T-helper 22 cell (primary cell): ENCODE measurements at regions not wholly inside any gene's neighbourhood (a gene's known extent, or its start where the extent isn't known, plus 50 kb on each side); places are given as distances from the start of the nearest gene placed in this dataset.

Source experiments
- DNase-seq: peaks from one replicate; pipeline ENCODE4 v3.0.0-alpha.2; 2020; ENCODE audit warnings: low read depth

DNA sequence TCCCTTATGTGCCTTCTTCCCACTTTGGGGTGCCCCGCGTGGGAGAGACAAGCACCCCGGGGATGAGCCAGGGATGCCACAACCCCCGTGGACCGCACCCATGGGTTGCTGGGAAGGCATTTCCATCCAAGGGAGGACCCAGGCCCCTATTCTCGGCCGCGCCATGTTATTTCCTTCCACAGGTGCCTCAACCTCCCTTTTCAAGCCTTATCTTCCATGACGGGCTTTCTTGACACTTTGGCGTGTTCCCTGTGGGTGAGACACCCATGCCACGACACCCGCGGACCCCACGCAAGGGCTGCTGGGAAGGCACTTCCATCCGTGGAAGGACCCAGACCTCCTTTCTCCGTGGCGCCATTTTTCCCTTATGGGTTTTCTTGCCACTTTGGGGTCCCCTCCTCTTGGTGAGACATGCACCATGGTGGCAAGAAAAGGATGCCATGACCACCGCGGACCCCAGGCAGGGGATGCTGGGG, 269.2 kb downstream of the ALG10 start:
- no peak for DNase-seq

DNA sequence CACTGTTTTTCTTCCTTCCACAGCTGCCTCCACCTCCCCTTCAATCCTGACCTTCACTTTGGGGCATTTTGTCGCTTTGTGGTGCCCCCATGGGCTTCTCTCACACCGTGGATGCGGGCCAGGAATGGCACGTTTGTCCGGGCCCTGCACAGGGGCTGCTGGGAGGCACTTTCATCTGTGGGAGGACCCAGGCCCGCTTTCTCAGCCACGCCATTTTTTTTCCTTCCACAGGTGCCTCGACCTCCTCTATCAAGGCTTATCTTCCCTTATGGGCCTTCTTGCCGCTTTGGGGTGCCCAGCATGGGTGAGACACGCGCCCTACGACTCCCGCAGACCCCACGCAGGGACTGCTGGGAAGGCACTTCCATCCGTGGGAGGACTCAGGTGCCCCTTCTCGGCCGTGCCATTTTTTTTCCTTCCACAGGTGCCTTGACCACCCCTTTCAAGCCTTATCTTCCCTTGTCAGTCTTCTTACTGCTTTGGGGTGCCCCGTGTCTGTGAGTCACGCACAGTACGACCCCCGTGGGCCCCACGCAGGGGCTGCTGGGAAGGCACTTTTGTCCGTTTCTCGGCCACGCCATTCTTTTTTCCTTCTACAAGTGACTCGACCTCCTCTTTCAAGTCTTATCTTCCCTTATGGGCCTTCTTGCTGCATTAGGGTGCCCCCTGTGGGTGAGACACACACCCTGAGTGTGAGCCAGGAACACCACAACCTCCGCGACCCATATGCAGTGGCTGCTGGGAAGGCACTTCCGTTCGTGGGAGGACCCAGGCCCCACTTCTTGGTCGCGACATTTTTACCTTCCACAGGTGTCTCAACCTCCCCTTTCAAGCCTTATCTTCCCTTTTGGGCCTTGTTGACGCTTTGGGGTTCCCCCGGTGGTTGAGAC, 270.7 kb downstream of the ALG10 start:
- no peak for DNase-seq

DNA sequence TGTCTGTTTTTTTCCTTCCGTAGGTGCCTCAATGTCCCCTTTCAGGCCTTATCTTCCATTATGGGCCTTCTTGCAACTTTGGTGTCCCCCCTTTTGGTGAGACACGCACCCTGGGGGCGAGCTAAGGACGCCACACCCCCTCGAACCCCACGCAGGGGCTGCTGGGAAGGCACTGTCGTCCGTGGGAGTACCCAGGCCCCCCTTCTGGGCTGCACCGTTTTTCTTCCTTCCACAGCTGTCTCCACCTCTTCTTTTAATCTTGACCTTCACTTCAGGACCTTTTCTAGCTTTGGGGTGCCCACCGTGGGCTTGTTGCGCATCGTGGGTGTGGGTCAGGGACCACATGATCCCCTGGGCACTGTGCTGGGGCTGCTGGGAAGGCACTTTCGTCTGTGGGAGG, 271.8 kb downstream of the ALG10 start:
- no peak for DNase-seq

DNA sequence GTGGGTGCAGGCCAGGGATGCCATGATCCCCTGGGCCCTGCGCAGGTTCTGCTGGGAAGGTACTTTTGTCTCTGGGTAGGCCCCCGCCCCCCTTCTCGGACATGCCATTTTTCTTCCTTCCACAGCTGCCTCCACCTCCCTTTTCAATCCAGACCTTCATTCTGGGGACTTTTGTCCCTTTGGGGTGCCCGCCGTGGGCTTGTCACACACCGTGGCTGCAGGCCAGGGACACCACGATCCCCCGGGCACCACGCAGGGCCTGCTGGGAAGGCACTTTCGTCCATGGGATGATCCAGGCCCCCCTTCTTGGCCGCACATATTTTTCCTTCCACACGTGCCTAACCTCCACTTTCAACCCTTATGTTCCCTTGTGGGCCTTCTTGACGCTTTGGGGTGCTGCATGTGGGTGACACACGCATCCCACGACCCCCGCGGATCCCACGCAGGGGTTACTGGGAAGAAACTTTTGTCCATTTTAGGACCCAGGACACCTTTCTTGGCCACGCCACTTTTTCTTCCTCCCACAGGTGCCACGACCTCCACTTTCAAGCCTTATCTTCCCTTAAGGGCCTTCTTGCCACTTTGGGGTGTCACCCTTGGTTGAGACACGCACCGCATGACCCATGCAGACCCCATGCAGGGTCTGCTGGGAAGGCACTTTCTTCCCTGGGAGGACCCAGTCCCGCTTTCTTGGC, 272.5 kb downstream of the ALG10 start:
- DNase-seq, result no peak

DNA sequence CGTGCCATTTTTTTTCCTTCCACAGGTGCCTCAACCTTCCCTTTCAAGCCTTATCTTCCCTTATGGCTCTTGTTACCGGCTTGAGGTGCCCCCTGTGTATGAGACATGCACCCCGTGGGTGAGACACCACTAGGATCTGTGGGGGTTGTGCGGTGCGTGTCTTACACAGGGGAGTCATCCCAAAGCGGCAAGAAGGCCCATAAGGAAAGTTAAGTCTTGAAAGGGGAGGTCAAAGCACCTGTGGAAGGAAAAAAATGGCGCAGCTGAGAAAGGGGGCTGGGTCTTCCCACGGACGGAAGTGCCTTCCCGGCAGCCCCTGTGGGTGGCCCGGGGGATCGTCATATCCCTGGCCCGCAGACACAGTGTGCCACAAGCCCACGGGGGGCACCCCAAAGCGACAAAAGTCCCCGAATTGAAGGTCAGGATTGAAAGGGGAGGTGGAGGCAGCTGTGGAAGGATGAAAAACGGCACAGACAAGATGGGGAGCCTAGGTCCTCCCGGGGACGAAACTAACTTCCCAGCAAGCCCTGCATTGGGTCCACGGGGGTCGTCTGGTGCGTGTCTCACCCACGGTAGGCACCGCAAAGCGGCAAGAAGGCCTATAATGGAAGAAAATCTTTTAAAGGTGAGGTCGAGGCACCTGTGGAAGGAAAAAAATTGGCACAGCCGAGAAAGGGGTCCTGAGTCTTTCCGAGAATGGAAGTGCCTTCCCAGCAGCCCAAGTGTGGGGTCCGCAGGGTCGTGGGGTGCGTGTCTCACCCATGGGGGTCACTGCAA, 273.3 kb downstream of the ALG10 start:
- no peak for DNase-seq

DNA sequence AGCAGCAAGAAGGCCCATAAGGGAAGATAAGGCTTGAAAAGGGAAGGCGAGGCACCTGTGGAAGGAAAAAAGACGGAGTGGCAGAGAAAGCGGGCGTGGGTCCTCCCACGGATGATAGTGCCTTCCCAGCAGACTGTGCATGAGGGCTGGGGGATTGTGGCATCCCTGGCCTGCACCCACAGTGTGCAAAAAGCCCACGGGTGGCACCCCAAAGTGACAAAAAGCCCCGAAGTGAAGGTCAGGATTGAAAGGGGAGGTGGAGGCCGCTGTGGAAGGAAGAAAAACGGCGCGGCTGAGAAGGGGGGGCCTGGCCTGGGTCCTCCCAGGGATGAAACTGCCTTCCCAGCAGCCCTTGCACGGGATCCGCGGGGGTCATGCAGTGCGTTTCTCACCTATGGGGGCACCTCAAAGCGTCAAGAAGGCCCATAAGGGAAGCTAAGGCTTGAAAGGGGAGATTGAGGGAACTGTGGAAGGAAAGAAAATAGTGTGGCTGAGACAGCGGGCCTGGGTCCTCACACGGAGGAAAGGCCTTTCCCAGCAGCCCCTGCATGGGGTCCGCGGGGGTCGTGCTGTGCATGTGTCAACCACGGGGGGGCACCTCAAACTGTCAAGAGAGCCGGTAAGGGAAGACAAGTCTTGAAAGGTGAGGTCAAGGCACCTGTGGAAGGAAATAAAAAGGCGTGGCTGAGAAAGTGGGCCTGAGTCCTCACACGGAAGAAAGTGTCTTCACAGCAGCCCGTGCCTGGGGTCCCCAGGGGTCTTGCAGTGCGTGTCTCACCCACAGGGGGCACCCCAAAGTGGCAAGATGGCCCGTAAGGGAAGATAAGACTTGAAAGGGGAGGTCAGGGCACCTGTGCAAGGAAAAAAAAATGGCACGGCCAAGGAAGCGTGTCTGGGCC, 274.1 kb downstream of the ALG10 start:
- no peak for DNase-seq

DNA sequence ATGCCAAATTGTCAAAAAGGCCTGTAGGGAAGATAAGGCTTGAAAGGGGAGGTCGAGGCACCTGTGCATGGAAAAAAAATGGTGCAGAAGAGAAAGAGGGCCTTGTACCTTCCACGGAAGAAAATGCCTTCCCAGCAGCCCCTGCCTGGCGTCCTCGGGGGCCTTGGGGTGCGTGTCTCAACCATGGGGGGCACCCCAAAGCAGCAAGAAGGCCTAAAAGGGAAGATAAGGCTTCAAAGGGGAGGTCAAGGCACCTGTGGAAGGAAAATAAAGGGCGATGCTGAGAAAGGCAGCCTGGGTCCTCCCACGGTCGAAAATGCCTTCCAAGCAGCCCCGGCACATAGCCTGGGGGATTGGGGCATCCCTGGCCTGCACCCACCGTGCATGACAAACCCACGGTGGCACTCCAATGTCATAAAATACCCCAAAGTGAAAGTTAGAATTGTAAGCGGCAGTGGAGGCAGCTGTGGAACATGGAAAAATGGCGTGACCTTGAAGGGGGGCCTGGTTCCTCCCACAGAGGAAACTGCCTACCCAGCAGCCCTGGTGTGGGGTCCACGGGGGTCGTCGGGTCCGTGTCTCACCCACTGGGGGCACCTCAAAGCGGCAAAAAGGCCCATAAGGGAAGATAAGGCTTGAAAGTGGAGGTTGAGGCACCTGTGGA, 275.0 kb downstream of the ALG10 start:
- DNase-seq, result no peak

DNA sequence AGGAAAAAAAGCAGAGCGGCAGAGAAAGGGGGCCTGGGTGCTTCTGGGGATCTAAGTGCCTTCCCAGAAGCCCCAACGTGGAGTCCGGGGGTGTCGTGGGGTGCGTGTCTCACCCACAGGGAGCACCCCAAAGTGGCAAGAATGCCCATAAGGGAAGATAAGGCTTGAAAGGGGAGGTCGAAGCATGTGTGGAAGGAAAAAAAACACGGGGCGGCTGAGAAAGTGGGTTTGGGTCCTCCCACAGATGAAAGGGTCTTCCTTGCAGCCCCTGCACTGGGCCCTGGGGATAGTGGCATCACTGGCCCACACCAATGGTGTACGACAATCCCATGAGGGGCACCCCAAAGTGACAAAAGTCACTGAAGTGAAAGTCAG, 275.5 kb downstream of the ALG10 start:
- no peak for DNase-seq

DNA sequence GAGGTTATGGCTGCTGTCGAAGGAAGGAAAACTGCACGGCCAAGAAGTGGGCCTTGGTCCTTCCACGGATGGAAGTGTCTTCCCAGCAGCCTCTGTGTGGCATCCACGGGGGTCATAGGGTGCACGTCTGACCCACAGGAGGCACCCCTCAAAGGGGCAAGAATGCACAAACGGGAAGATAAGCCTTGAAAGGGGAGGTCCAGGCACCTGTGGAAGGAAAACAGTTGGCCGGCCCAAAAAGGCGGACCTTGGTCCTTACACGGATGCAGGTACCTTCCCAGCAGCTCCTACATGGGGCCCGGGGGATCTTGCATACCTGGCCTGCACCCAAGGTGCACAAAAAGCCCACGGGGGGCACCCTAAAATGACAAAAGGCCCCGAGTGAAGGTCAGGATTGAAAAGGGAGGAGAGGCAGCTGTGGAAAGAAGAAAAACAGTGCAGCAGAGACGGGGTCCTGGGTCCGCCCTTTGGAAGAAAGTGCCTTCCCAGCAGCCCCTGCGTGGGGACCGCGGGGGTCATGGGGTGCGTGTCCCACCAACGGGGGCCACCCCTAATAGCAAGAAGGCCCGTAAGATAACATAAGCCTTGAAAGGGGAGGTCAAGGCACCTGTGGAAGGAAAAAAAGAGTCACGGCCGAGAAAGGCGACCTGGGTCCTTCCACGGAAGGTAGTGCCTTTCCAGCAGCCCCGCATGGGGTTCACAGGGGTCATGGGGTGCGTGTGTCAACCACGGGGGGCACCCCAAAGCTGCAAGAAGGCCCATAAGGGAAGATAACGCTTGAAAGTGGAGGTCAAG, 276.1 kb downstream of the ALG10 start:
- DNase-seq, result no peak

DNA sequence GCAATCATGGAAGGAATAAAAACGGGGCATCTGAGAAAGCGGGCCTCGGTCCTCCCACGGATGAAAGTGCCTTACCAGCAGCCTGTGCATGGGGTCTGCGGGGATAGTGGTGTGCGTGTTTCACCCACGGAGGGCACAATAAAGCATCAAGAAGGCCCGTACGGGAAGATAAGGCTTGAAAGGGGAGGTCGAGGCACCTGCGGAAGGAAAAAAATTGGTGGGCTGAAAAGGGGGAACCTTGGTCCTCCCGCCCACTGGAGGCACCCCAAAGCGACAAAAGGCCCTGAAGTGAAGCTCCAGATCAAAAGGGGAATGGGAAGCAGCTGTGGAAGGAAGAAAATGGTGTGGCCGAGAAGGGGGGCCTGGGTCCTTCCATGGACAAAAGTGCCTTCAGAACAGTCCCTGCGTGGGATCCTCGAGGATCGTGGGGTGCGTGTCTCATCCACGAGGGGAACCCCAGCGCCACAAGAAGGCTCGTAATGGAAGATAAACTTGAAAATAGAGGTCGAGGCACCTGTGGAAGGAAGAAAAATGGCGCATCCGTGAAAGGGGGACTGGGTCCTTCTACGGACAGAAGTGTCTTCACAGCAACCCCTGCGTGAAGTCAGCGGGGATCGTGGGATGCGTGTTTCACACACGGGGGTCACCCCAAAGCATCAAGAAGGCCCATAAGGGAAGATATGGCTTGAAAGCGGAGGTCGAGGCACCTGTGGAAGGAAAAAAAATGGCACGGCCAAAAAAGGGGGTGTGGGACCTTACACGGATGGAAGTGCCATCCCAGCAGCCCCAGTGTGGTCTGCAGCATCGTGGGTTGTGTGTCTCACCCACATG, 276.9 kb downstream of the ALG10 start:
- DNase-seq, result no peak

DNA sequence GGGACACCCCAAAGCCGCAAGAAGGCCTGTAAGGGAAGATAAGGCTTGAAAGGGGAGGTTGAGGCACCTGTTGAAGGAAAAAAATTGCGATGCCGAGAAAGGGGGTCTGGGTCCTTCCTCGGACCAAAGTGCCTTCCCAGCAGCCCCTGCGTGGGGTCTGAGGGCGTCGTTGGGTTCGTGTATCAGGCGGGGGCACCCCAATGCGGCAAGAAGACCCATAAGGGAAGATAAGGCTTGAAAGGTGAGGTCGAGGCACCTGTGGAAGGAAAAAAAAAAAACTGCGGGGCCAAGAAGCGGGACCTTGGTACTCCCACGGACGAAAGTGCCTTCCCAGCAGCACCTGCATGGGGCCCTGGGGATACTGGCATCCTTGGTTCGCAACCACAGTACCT, 277.5 kb downstream of the ALG10 start:
- DNase-seq, result no peak

DNA sequence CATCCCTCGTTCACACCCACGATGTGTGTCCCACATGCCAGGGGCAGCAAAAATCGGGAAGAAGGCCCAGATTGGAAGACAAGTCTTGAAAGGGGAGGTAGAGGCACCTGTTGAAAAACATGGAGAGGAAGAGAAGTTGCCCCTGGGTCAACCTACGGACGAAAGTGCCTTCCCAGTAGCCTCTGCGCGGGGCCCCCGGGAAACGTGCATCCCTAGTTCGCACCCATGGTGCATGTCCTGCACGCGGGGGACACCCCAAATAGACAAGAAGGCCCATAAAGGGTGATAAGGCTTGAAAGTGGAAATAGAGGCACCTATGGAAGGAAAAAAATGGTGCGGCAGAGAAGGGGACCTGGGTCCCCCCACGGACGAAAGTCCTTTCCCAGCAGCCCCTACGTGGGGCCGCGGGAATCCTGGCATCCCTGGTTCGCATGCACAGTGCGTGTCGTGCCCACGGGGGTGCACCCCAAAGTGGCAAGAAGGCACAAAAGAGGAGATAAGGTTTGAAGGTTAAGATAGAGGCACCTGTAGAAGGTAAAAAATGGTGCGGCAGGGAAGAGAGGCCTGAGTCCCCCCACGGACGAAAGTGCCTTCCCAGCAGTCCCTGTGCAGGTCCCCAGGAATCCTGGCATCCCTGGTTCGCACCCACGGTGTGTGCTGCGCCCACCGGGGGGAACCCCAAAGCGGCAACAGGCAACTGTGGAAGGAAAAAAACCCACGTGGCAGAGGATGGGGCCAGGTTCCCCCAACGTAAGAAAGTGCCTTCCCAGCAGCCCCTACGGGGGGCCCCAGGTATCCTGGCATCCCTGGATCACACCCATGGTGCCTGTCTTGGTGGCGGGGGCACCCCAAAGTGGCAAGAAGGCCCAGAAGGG, 278.3 kb downstream of the ALG10 start:
- DNase-seq, result no peak

DNA sequence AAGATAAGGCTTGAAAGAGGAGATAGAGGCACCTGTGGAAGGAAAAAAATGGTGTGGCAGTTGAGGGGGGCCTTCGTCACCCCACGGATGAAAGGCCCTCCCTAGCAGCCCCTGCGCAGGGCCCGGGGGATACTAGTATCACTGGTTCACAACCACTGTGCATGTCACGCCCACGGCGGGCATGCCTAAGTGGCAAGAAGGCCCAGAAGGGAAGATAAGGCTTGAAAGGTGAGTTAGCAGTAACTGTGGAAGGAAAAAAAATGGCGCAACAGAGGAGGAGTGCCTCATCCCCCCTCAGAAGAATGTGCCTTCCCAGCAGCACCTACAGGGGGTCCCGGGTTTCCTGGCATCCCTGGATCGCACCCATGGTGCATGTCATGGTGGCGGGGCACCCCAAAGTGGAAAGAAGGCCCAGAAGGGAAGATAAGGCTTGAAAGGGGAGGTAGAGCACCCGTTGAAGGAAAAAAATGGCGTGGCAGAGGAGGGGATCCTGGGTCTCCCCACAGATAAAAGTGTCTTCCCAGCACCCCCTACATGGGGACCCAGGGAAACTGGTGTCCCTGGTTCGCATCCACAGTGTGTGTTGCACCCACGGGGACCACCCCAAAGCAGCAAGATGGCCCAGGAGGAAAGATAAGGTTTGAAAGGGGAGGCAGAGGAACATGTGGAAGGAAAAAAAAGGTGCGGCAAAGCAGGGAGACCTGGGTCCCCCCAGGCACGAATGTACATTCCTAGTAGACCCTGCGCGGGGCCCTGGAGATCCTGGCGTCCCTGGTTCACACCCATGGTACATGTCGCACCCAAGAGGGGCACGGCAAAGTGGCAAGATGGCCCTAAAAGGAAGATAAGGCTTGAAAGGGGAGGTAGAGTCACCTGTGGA, 279.2 kb downstream of the ALG10 start:
- no peak for DNase-seq

DNA sequence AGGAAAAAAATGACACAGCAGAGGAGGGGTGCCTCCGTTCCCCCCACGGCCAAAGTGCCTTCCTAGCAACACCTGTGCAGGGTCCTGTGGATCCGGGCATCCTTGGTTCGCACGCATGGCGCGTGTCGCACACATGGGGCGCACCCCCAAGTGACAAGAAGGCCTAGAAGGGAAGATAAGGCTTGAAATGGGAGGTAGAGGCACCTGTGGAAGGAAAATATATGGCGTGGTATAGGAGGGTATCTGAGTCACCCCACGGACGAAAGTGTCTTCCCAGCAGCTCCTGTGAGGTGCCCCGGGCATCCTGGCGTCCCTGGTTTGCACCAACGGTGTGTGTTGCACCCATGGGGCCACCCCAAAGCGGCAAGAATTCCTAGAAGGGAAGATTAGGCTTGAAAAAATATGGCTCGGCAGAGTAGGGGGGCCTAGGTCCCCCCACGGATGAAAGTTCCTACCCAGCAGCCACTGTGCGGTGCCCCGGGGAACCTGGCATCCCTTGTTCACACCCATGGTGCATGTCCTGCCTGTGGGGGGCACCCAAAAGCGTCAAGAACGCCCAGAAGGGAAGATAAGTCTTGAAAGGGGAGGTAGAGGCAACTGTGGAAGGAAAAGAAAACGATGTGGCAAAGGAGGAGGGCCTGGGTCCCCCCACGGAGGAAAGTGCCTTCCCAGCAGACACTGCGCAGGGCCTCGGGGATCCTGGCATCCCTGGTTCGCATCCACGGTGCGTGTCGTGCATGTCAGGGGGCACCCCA, 280.0 kb downstream of the ALG10 start:
- DNase-seq, result no peak

DNA sequence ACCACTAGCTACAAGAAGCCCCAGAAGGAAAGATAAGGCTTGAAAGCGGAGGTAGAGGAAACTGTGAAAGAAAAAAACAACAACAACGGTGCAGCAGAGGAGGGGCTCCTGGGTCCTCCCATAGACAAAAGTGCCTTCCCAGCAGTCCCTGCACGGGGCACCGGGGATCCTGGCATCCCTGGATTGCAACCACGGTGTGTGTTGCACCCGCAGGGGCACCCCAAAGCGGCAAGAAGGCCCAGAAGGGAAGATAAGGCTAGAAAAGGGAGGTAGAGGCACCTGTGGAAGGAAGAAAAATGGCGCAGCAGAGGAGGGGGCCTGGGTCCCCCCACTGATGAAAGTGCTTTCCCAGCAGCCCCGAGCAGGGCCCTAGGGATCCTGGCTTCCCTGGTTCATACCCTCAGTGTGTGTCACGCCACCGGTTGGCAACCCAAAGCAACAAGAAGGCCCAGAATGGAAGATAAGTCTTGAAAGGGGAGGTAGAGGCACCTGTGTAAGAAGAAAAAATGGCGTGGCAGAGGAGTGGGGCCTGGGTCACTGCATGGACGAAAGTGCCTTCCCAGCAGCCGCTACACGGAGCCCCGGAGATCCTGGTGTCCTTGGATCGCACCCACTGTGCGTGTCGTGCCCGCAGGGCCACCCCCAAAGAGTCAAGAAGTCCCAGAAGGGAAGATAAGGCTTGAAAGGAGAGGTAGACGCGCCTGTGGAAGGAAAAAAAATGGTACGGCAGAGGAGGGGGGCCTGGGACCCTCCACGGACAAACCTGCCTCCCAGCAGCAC, 281.0 kb downstream of the ALG10 start:
- no peak for DNase-seq

DNA sequence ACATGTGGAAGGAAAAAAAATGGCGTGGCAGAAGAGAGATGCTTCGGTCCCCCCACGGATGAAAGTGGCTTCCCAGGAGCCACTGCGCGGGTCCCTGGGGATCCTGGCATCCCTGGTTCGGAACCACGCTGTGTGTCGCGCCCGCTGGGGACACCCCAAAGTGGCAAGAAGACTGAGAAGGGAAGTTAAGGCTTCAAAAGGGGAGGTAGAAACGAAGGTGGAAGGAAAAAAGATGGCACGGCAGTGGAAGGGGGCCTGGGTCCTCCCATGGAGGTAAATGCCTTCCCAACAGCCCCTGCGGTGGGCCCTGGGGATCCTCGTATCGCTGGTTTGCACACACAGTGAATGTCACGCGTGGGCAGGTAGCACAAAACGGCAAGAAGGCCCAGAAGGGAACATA, 281.7 kb downstream of the ALG10 start:
- DNase-seq, result no peak
